Spleen (tissue), 3 donors: ENCODE measurements at regions not wholly inside any gene's neighbourhood (a gene's known extent, or its start where the extent isn't known, plus 50 kb on each side); places are given as distances from the start of the nearest gene placed in this dataset.

Experiments used
- POLR2A ChIP-seq, 3 donors: fragments of 450-650 bp; IDR thresholded peaks; one replicate each; pipeline ENCODE4 v1.5.1; 2017; ENCODE audit warnings: antibody characterized with exemption in 3 of 3, mild to moderate bottlenecking in 1 of 3
- POLR2AphosphoS5 ChIP-seq, 3 donors: sonication (generic); formaldehyde crosslinking; IDR thresholded peaks; one replicate each; pipeline ENCODE4 v1.5.1; 2017; ENCODE audit warnings: antibody characterized with exemption in 3 of 3

DNA sequence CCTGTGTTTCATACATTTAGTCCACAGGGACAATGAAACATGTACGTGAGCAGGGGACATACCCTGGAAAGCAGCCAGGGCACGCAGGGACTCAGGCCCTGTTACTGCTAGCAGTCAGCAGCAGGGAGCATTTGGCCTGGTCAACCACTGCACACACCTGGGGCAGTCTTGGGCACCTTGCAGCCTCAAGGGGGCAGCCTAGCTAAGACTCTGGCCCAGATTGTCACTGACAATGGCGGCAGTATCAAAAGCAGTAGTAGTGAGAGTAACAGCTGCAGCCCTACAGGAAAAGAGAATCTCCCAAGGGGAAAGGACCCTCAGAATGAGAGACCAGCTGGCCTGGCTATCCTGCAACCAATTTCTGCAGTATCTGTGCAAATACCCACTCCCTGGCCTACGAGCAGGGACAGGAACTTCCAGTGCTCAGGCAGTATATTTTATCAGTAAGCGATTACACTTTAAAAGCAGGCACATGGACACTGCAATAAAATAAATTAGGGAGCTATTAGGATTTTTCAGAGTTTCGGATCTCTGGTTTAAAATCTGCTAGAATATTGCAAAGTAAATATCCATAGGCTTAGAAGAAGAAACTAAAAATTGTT, 475.6 kb downstream of the LTN1 start:
- TF ChIP-seq POLR2A (IDR thresholded peaks at IDR 0.05): no peak
- no peak for TF ChIP-seq POLR2AphosphoS5 (IDR thresholded peaks at IDR 0.05)
